WTC11 (cell line): ENCODE measurements at regions not wholly inside any gene's neighbourhood (a gene's known extent, or its start where the extent isn't known, plus 50 kb on each side); places are given as distances from the start of the nearest gene placed in this dataset.

ENCODE experiments used
- ATAC-seq: fragments of 200-7000 bp; cut with Tn5 transposase; 2 replicates; pipeline ENCODE4 v1.10.0; 2021; ENCODE audit warnings: mild to moderate bottlenecking, moderate library complexity
- CTCF ChIA-PET: fragments of 300-600 bp; sonication (Branson Sonifier 250); formaldehyde crosslinking; loops from one replicate; lab custom pipeline; 2021; ENCODE audit warnings: antibody characterized with exemption; lab: Charles Lee
- POLR2A ChIA-PET: fragments of 350-600 bp; sonication (Branson Sonifier 250); formaldehyde crosslinking; loops from one replicate; lab custom pipeline; 2021; ENCODE audit warnings: antibody characterized with exemption; lab: Charles Lee
- DNase-seq: peaks from one replicate; pipeline ENCODE4 v3.0.0; 2021; ENCODE audit warnings: low spot score
- H3K27ac Mint-ChIP-seq: 2 replicates; pipeline ENCODE4 v1.8.0; 2021; ENCODE audit warnings: mixed read lengths
- H3K27me3 Mint-ChIP-seq: 2 replicates; pipeline ENCODE4 v1.8.0; 2021; ENCODE audit warnings: low read depth, mild to moderate bottlenecking, moderate library complexity, mixed read lengths
- H3K36me3 Mint-ChIP-seq: 2 replicates; pipeline ENCODE4 v1.8.0; 2021; ENCODE audit warnings: mixed read lengths
- H3K4me1 Mint-ChIP-seq: 2 replicates; pipeline ENCODE4 v1.8.0; 2022; ENCODE audit warnings: mixed read lengths
- H3K4me3 Mint-ChIP-seq: 2 replicates; pipeline ENCODE4 v1.8.0; 2021; ENCODE audit warnings: mild to moderate bottlenecking, moderate library complexity, mixed read lengths
- H3K9me3 Mint-ChIP-seq: 2 replicates; pipeline ENCODE4 v1.8.0; 2021; ENCODE audit warnings: mixed read lengths
- AR ChIP-seq: fragments of 250-450 bp; sonication (Bioruptor Pico); IDR thresholded peaks from 2 replicates; pipeline ENCODE4 v1.9.0; 2021; ENCODE audit warnings: mild to moderate bottlenecking
- ELF4 ChIP-seq: sonication (generic); formaldehyde crosslinking; IDR thresholded peaks from 2 replicates; pipeline ENCODE4 v1.8.1; 2022; ENCODE audit warnings: low read depth, mild to moderate bottlenecking, moderate library complexity, missing genetic modification reagents
- FOXJ3 ChIP-seq: sonication (generic); formaldehyde crosslinking; IDR thresholded peaks from 2 replicates; pipeline ENCODE4 v1.9.0; 2021; ENCODE audit warnings: missing genetic modification reagents, mild to moderate bottlenecking, borderline replicate concordance
- OVOL2 ChIP-seq: fragments of 250-450 bp; sonication (Bioruptor Pico); IDR thresholded peaks from 2 replicates; pipeline ENCODE4 v1.9.0; 2021; ENCODE audit warnings: mild to moderate bottlenecking, borderline replicate concordance
- PREB ChIP-seq: sonication (generic); formaldehyde crosslinking; IDR thresholded peaks from 2 replicates; pipeline ENCODE4 v1.8.1; 2022; ENCODE audit warnings: mild to moderate bottlenecking, missing genetic modification reagents, moderate library complexity, borderline replicate concordance
- SP1 ChIP-seq: sonication (generic); formaldehyde crosslinking; conservative IDR thresholded peaks from 2 replicates; pipeline ENCODE4 v1.8.1; 2022; ENCODE audit warnings: missing genetic modification reagents
- TCF7 ChIP-seq: sonication (generic); formaldehyde crosslinking; IDR thresholded peaks from 2 replicates; pipeline ENCODE4 v1.8.0; 2022; ENCODE audit warnings: mild to moderate bottlenecking, low read depth, missing genetic modification reagents, moderate library complexity
- TEAD1 ChIP-seq: sonication (generic); formaldehyde crosslinking; IDR thresholded peaks from 2 replicates; pipeline ENCODE4 v1.8.0; 2022; ENCODE audit warnings: mild to moderate bottlenecking, missing genetic modification reagents
- TP53 ChIP-seq: sonication (generic); formaldehyde crosslinking; IDR thresholded peaks from 2 replicates; pipeline ENCODE4 v1.8.1; 2023; ENCODE audit warnings: mild to moderate bottlenecking, missing genetic modification reagents
- ZBTB21 ChIP-seq: sonication (generic); formaldehyde crosslinking; IDR thresholded peaks from 2 replicates; pipeline ENCODE4 v1.8.1; 2023; ENCODE audit warnings: mild to moderate bottlenecking, missing genetic modification reagents, borderline replicate concordance
- ZBTB43 ChIP-seq: sonication (generic); formaldehyde crosslinking; IDR thresholded peaks from 2 replicates; pipeline ENCODE4 v1.8.1; 2023; ENCODE audit warnings: mild to moderate bottlenecking, missing genetic modification reagents
- ZNF219 ChIP-seq: sonication (generic); formaldehyde crosslinking; IDR thresholded peaks from 2 replicates; pipeline ENCODE4 v1.8.0; 2023; ENCODE audit warnings: missing genetic modification reagents, mild to moderate bottlenecking, borderline replicate concordance
- ZNF281 ChIP-seq: sonication (generic); formaldehyde crosslinking; IDR thresholded peaks from 2 replicates; pipeline ENCODE4 v1.8.0; 2023; ENCODE audit warnings: mild to moderate bottlenecking, missing genetic modification reagents
- ZNF317 ChIP-seq: sonication (generic); formaldehyde crosslinking; IDR thresholded peaks from 2 replicates; pipeline ENCODE4 v1.8.1; 2023; ENCODE audit warnings: low read depth, mild to moderate bottlenecking, moderate library complexity, missing genetic modification reagents, borderline replicate concordance
- ZNF416 ChIP-seq: fragments of 250-450 bp; sonication (Bioruptor Pico); IDR thresholded peaks from 2 replicates; pipeline ENCODE4 v1.9.0; 2021; ENCODE audit warnings: mild to moderate bottlenecking, inconsistent platforms
- ZNF423 ChIP-seq: fragments of 250-450 bp; sonication (Bioruptor Pico); IDR thresholded peaks from 2 replicates; pipeline ENCODE4 v2.1.2; 2022; ENCODE audit warnings: mild to moderate bottlenecking, moderate library complexity
- ZSCAN18 ChIP-seq: fragments of 250-450 bp; sonication (Bioruptor Pico); IDR thresholded peaks from 2 replicates; pipeline ENCODE4 v2.1.2; 2022; ENCODE audit warnings: mild to moderate bottlenecking, moderate library complexity
- TF ChIP-seq, protein P1 (sequence below): sonication (generic); formaldehyde crosslinking; IDR thresholded peaks from 2 replicates; pipeline ENCODE4 v1.8.1; 2023; ENCODE audit warnings: mild to moderate bottlenecking, missing genetic modification reagents, moderate library complexity
- TF ChIP-seq, protein P2 (sequence below): sonication (generic); formaldehyde crosslinking; IDR thresholded peaks from 2 replicates; pipeline ENCODE4 v1.8.0; 2022; ENCODE audit warnings: mild to moderate bottlenecking, missing genetic modification reagents
- TF ChIP-seq, protein P3 (sequence below): sonication (generic); formaldehyde crosslinking; IDR thresholded peaks from 2 replicates; pipeline ENCODE4 v1.8.0; 2022; ENCODE audit warnings: mild to moderate bottlenecking, missing genetic modification reagents

GRCh38 chr9:71518045-71518827 is 250.1 kb downstream of the CEMIP2 start:
- ATAC-seq = no peak
- Mint-ChIP-seq H3K4me1 (peaks cover 27% of the 10 kb centered on the region), H3K36me3 (no peaks in the 10 kb centered on the region), H3K27ac (no peak overlapping the region), H3K27me3 (peaks cover 4% of the 10 kb centered on the region; the same call in 1 of the 2 replicates), H3K4me3 (no peak overlapping the region)
- POLR2A ChIA-PET = no interaction called here
- CTCF ChIA-PET = interaction anchor here (1.0 to 2.0 kb wide), 3 partner anchors 31 to 289 kb away, joined by 3 to 7 read pairs (median 3); no protein-coding TSS in a partner anchor
- no peak for DNase-seq
- TF ChIP-seq TCF7 (CRISPR knock-in tag) (no peak), TP53 (CRISPR knock-in tag) (no peak), ZNF317 (CRISPR knock-in tag) (no peak), ZNF219 (CRISPR knock-in tag) (no peak), ZBTB43 (CRISPR knock-in tag) (no peak), OVOL2 (no peak), ZBTB21 (CRISPR knock-in tag) (no peak), ELF4 (CRISPR knock-in tag) (no peak), ZNF416 (no peak), ZSCAN18 (CRISPR knock-in tag) (no peak), AR (no peak), ZNF281 (CRISPR knock-in tag) (no peak), FOXJ3 (CRISPR knock-in tag) (no peak), PREB (no peak), ZNF423 (no peak), TEAD1 (no peak), SP1 (CRISPR knock-in tag) (no peak)
- TF ChIP-seq, protein P1, sequence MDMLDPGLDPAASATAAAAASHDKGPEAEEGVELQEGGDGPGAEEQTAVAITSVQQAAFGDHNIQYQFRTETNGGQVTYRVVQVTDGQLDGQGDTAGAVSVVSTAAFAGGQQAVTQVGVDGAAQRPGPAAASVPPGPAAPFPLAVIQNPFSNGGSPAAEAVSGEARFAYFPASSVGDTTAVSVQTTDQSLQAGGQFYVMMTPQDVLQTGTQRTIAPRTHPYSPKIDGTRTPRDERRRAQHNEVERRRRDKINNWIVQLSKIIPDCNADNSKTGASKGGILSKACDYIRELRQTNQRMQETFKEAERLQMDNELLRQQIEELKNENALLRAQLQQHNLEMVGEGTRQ (CRISPR knock-in tag) = no peak
- TF ChIP-seq, protein P2, sequence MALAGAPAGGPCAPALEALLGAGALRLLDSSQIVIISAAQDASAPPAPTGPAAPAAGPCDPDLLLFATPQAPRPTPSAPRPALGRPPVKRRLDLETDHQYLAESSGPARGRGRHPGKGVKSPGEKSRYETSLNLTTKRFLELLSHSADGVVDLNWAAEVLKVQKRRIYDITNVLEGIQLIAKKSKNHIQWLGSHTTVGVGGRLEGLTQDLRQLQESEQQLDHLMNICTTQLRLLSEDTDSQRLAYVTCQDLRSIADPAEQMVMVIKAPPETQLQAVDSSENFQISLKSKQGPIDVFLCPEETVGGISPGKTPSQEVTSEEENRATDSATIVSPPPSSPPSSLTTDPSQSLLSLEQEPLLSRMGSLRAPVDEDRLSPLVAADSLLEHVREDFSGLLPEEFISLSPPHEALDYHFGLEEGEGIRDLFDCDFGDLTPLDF (CRISPR knock-in tag) = no peak
- TF ChIP-seq, protein P3, sequence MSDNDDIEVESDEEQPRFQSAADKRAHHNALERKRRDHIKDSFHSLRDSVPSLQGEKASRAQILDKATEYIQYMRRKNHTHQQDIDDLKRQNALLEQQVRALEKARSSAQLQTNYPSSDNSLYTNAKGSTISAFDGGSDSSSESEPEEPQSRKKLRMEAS (CRISPR knock-in tag) = no peak
- TF ChIP-seq, all 79 proteins: peak for 0
- no peaks in the 10 kb centered on the region for H3K9me3 Mint-ChIP-seq
